PC-3 (cell line): ENCODE measurements at regions not wholly inside any gene's neighbourhood (a gene's known extent, or its start where the extent isn't known, plus 50 kb on each side); places are given as distances from the start of the nearest gene placed in this dataset.

Experiments used
- EZH2 ChIP-seq: fragments of 300-600 bp; sonication (generic); IDR thresholded peaks from one replicate; pipeline ENCODE4 v1.6.1; 2017; ENCODE audit warnings: antibody characterized with exemption, mild to moderate bottlenecking, low read length; ENCODE audit not compliant: unreplicated experiment
- EZH2phosphoT487 ChIP-seq: fragments of 300-600 bp; sonication (generic); IDR thresholded peaks from 2 replicates; pipeline ENCODE4 v1.6.1; 2018; ENCODE audit warnings: mild to moderate bottlenecking, antibody characterized with exemption, low read length, borderline replicate concordance
- TF ChIP-seq, protein P1 (sequence below): fragments of 300-600 bp; sonication (generic); conservative IDR thresholded peaks from 2 replicates; pipeline ENCODE4 v1.5.1; 2017; ENCODE audit warnings: antibody characterized with exemption, low read depth, mild to moderate bottlenecking, low read length

DNA sequence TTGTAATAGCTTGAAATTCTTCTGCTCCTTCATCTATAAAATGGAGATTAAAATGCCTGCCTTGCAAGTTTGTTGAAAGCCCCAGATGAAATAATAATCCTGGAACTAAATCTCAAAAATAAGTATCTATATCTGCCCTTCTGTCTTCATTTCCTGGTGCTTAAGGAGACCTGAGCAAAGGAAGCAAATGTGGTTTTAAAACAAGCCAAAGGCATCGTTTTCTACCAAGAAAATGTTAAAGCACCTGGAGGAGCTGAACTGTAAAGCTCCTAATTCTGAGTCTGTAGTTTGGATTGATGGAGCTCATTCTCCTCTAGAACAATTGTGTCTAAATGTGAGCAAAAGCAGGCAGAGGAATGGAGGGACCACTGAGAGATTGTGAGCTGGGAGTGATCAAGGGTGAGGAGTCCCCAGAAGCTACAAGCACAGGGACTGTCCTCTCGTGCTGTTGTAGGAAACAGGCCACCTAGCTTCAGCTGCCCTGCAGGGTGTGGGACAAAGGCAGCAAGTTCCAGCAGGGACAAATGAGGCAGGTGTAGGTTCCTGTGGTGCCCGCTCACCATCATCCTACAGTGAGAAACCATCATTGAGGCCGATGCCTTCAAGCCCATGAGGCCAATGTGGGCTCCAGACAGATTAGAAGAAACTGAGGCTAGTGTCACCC, 420.7 kb upstream of the TRIB2 start:
- TF ChIP-seq, protein P1, sequence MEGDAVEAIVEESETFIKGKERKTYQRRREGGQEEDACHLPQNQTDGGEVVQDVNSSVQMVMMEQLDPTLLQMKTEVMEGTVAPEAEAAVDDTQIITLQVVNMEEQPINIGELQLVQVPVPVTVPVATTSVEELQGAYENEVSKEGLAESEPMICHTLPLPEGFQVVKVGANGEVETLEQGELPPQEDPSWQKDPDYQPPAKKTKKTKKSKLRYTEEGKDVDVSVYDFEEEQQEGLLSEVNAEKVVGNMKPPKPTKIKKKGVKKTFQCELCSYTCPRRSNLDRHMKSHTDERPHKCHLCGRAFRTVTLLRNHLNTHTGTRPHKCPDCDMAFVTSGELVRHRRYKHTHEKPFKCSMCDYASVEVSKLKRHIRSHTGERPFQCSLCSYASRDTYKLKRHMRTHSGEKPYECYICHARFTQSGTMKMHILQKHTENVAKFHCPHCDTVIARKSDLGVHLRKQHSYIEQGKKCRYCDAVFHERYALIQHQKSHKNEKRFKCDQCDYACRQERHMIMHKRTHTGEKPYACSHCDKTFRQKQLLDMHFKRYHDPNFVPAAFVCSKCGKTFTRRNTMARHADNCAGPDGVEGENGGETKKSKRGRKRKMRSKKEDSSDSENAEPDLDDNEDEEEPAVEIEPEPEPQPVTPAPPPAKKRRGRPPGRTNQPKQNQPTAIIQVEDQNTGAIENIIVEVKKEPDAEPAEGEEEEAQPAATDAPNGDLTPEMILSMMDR, result no peak
- TF ChIP-seq EZH2phosphoT487 (no peak), EZH2 (no peak)
